Muscle layer of colon (tissue), 2 donors: ENCODE measurements at regions not wholly inside any gene's neighbourhood (a gene's known extent, or its start where the extent isn't known, plus 50 kb on each side); places are given as distances from the start of the nearest gene placed in this dataset.

Experiments used
- H3K27ac ChIP-seq: one replicate; pipeline ENCODE4 v1.7.0; 2013; ENCODE audit warnings: low read depth, mild to moderate bottlenecking, low read length, moderate library complexity
- H3K27me3 ChIP-seq, 2 donors: one replicate each; pipeline ENCODE4 v1.7.0; 2013; ENCODE audit warnings: low read length in 2 of 2, mild to moderate bottlenecking in 2 of 2; ENCODE audit not compliant: insufficient read depth in 2 of 2, control insufficient read depth in 1 of 2
- H3K36me3 ChIP-seq: one replicate; pipeline ENCODE4 v1.7.0; 2013; ENCODE audit warnings: mild to moderate bottlenecking, low read length; ENCODE audit not compliant: insufficient read depth
- H3K4me1 ChIP-seq: one replicate; pipeline ENCODE4 v1.7.0; 2013; ENCODE audit warnings: mild to moderate bottlenecking, low read length; ENCODE audit not compliant: insufficient read depth
- H3K4me3 ChIP-seq, 2 donors: one replicate each; pipeline ENCODE4 v1.7.0; 2013; ENCODE audit warnings: low read length in 2 of 2, low read depth in 1 of 2, mild to moderate bottlenecking in 1 of 2, moderate library complexity in 1 of 2
- H3K9ac ChIP-seq: one replicate; pipeline ENCODE4 v1.7.0; 2013; ENCODE audit warnings: low read length
- H3K9me3 ChIP-seq: one replicate; pipeline ENCODE4 v1.7.0; 2013; ENCODE audit warnings: mild to moderate bottlenecking, low read length
- donor health status: abdominal sarcoma.
- donor health status: Adenocarcinoma of cecum.

GRCh38 chr13:106701771-106702341 lies 133.9 kb upstream of the ARGLU1 start:
- Histone ChIP-seq H3K4me3 (no peak overlapping the region), H3K4me1 (no peaks in the 10 kb centered on the region), H3K27ac (no peak overlapping the region), H3K27me3 (no peaks in the 10 kb centered on the region), H3K9ac (no peak overlapping the region), H3K9me3 (no peaks in the 10 kb centered on the region), H3K36me3 (no peaks in the 10 kb centered on the region)

DNA sequence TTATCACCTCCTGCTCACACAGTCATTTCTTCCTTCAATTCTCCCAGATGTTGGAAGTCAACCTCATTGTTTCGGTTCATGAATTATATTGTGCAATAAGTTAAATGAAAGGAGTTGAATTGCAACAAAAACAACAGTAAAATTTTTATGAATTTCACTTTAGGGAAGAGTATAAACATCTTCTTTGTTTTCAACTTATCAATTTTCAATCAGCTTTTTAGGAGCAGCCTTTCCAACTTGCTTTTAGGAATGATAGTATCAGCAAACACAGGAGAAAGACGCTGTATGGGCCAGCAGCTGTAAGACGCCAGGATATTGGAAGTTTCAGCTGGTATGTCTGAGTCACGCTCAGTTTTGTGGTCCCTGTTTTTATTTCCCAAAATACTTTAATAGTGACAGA lies 132.5 kb upstream of the ARGLU1 start:
- no peaks in the 10 kb centered on the region for H3K9me3 ChIP-seq
- H3K4me3 ChIP-seq = no peak overlapping the region
- no peaks in the 10 kb centered on the region for H3K4me1 ChIP-seq
- H3K27ac ChIP-seq = no peak overlapping the region
- no peak overlapping the region for H3K9ac ChIP-seq
- H3K27me3 ChIP-seq = no peaks in the 10 kb centered on the region
- H3K36me3 ChIP-seq = no peaks in the 10 kb centered on the region

- Histone ChIP-seq H3K4me1 (no peaks in the 10 kb centered on the region), H3K27ac (no peak overlapping the region)
These were observed 132.1 kb upstream of the ARGLU1 start for GRCh38 chr13:106700007-106700406.

DNA sequence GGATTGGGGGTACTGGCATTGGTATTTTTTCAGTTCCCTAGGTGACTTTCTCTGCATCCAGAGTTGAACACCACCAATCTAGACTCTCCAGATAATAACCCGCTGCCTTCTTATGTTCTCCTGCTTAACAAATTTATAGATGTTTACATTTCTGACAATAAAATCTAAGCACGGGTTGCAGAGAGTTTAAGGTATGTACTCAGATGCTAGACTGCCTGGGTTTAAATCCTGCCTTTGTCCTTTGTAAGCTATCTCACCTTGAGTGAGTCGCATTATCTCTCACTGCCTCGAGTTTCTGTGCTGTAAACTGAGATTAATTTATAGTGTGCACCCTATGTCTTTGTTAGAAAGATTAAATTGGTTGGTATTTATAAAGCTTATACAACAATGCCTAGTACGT lies 131.4 kb upstream of the ARGLU1 start:
- Histone ChIP-seq H3K27me3 (no peaks in the 10 kb centered on the region), H3K4me1 (no peaks in the 10 kb centered on the region), H3K27ac (no peak overlapping the region), H3K9me3 (no peaks in the 10 kb centered on the region), H3K9ac (no peak overlapping the region), H3K36me3 (no peaks in the 10 kb centered on the region), H3K4me3 (no peak overlapping the region)

More at GRCh38 chr13:106700007-106700406, 132.1 kb upstream of the ARGLU1 start:
- H3K27me3 ChIP-seq = no peaks in the 10 kb centered on the region
- no peak overlapping the region for H3K4me3 ChIP-seq
- no peaks in the 10 kb centered on the region for H3K36me3 ChIP-seq
- H3K9ac ChIP-seq = no peak overlapping the region
- H3K9me3 ChIP-seq = no peaks in the 10 kb centered on the region

DNA sequence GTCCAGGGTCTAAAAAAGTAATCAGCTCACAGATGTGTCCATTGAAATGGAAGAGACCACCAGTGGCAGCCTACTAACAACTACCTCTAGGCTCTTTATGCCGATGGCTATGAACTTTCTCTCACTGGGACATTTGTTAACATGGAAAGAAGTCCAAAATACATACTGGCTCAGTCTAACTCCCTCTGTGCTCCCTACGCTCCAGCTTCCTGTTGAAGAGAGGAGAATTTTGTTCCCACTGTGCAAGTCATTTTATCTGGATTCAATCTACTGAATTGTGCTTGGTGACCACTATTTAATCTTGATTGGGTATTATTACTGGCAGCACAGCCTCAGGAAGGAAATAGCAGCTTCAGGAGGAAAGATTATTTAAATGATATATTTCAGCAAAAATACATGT lies 128.8 kb upstream of the ARGLU1 start:
- Histone ChIP-seq H3K9ac (no peak overlapping the region), H3K27ac (no peak overlapping the region), H3K27me3 (no peaks in the 10 kb centered on the region), H3K36me3 (no peaks in the 10 kb centered on the region), H3K9me3 (no peaks in the 10 kb centered on the region), H3K4me1 (no peaks in the 10 kb centered on the region), H3K4me3 (no peak overlapping the region)

DNA sequence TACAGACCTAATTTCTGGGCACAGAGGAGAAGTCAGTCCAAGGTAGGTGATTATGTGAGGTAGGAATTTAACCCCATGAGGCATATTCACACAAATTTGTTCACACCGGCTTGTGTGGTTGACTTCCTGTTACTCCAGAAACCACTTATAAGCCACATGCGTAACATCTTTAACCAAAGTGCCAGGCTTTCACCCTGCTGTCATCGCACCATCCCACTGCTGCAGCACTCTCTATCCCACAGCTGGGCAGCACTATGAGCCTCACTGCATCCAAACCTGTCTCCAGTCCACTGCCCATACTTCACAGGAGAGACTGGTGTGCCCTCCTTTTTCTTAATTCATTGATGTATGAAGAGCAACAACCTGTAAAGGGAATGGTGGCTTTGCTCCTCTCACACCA lies 128.2 kb upstream of the ARGLU1 start:
- H3K36me3 ChIP-seq = no peaks in the 10 kb centered on the region
- no peaks in the 10 kb centered on the region for H3K4me1 ChIP-seq
- H3K9me3 ChIP-seq = no peaks in the 10 kb centered on the region
- H3K9ac ChIP-seq = no peak overlapping the region
- no peak overlapping the region for H3K27ac ChIP-seq
- no peak overlapping the region for H3K4me3 ChIP-seq
- no peaks in the 10 kb centered on the region for H3K27me3 ChIP-seq

DNA sequence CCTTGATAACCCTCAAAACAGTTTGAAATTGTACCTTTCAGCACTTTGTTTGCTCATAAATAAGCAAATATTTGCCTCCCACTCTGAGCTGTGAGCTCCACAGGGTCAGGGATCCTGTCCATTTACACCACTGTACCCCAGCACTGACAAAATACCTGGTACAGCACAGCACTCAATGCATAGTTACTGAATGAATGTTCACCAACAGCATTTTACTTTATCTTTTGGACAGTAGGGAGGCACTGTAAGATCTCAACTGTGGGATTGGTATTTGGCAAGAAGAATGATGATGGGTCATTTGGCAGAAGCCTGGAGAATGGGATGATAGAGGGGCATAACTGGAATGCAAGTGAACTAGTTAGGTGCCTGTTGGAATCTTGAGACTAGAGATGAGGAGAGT lies 127.2 kb upstream of the ARGLU1 start:
- H3K27me3 ChIP-seq = no peaks in the 10 kb centered on the region

GRCh38 chr13:106691861-106692260 lies 123.9 kb upstream of the ARGLU1 start:
- Histone ChIP-seq H3K36me3 (no peaks in the 10 kb centered on the region), H3K4me1 (no peaks in the 10 kb centered on the region), H3K9me3 (no peaks in the 10 kb centered on the region), H3K27me3 (no peaks in the 10 kb centered on the region), H3K9ac (no peak overlapping the region), H3K4me3 (no peak overlapping the region), H3K27ac (no peak overlapping the region)

More for the DNA sequence above, 127.2 kb upstream of the ARGLU1 start:
- no peak overlapping the region for H3K9ac ChIP-seq
- no peak overlapping the region for H3K4me3 ChIP-seq
- H3K36me3 ChIP-seq = no peaks in the 10 kb centered on the region
- H3K27ac ChIP-seq = no peak overlapping the region
- no peaks in the 10 kb centered on the region for H3K4me1 ChIP-seq
- no peaks in the 10 kb centered on the region for H3K9me3 ChIP-seq

DNA sequence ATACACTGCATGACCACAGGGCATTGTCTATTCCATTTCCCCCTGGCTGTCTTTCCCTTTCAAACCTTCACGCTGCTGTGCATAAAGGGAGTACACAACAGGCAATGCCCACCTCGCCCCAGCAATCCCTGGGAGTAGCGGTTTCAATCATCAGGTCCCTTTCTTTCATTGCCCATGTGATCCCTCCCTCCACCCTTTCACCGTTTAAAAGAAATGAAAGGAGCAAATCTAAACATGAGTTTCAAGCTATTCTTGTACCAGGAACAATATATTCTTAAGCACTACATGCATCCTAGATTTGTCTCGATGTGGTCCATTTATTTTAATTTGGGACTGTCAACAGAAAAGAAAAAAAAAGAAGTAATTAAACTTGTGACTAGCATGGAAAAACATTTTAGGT lies 123.4 kb upstream of the ARGLU1 start:
- Histone ChIP-seq H3K9ac (no peak overlapping the region), H3K27ac (no peak overlapping the region), H3K9me3 (no peaks in the 10 kb centered on the region), H3K4me3 (no peak overlapping the region), H3K4me1 (no peaks in the 10 kb centered on the region), H3K36me3 (no peaks in the 10 kb centered on the region), H3K27me3 (no peaks in the 10 kb centered on the region)

- Histone ChIP-seq H3K4me3 (no peak overlapping the region), H3K27me3 (no peaks in the 10 kb centered on the region), H3K4me1 (no peaks in the 10 kb centered on the region), H3K36me3 (no peaks in the 10 kb centered on the region), H3K9me3 (no peaks in the 10 kb centered on the region), H3K9ac (no peak overlapping the region), H3K27ac (no peak overlapping the region)
These were observed 122.8 kb upstream of the ARGLU1 start for GRCh38 chr13:106690779-106691178.

DNA sequence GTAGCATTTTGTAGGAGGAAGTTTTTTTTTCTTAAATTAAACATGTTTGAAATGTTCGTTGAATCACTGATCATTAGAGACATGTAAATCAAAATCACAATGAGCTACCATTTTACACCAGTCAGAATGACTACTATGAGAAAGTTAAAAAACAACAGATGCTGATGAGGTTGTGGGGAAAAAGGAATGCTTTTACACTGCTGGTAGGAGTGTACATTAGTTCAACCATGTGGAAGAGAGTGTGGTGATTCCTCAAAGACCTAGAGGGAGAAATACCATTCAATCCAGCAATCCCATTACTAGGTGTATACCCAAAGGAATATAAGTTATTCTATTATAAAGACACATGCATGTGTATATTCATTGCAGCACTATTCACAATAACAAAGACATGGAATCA lies 122.0 kb upstream of the ARGLU1 start:
- Histone ChIP-seq H3K9me3 (no peaks in the 10 kb centered on the region), H3K4me3 (no peak overlapping the region), H3K27ac (no peak overlapping the region), H3K9ac (no peak overlapping the region), H3K36me3 (no peaks in the 10 kb centered on the region), H3K27me3 (no peaks in the 10 kb centered on the region), H3K4me1 (no peaks in the 10 kb centered on the region)

DNA sequence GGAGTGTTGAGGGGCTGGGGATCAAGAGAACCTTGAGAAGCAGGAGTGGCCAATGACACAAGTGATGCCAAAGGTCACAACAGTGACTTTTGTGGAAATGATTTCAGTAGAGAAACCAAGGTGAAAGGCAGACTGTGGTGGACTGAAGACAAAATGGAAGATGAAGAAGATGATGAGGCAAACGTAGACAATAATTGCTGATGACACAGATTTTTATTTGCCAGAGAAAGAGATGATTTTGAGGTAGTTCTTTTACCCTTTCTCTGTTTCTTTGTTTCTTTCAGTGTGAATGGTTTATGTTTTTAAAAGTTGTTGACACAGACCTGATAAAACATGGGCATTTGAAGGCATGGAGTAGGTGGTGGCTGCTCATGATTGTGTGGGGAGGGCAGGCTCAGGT lies 121.0 kb upstream of the ARGLU1 start:
- Histone ChIP-seq H3K9me3 (no peaks in the 10 kb centered on the region), H3K36me3 (no peaks in the 10 kb centered on the region), H3K27me3 (no peaks in the 10 kb centered on the region), H3K4me1 (no peaks in the 10 kb centered on the region), H3K9ac (no peak overlapping the region), H3K4me3 (no peak overlapping the region), H3K27ac (no peak overlapping the region)
